Testis (tissue), 2 donors: ENCODE measurements at regions not wholly inside any gene's neighbourhood (a gene's known extent, or its start where the extent isn't known, plus 50 kb on each side); places are given as distances from the start of the nearest gene placed in this dataset.

Experiments
- POLR2A ChIP-seq: fragments of 450-650 bp; IDR thresholded peaks from one replicate; pipeline ENCODE4 v1.6.1; 2017; ENCODE audit warnings: antibody characterized with exemption, mild to moderate bottlenecking, moderate library complexity
- TF ChIP-seq, protein P1 (sequence below), 3 experiments: fragments of 450-650 bp in 2 of 3; fragments of 200-600 bp in 1 of 3; sonication (generic) in 1 of 3; IDR thresholded peaks; one replicate each; pipeline ENCODE4 v1.5.1; 2016 to 2019; ENCODE audit warnings: antibody characterized with exemption in 3 of 3, mild to moderate bottlenecking in 2 of 3, moderate library complexity in 1 of 3

DNA sequence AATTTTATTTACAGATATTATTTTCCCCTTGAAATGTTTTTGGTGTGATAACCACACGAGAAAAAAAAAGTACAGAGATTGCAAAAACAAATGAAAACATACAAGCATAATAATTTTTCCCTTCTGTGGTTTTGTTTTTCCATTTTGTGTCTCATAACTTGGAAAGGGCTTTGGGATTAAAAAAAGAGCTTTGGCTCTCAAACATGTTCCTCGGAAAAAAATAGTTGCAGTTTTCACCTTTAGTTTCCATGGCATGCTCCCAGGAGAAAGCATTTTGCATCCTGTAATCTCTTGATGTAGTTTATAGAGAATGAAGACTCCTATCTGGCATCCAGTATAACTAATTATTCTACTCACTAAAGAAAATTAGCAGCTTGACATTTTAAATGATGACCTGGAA lies 362.1 kb upstream of the PDGFD start:
- TF ChIP-seq, protein P1, sequence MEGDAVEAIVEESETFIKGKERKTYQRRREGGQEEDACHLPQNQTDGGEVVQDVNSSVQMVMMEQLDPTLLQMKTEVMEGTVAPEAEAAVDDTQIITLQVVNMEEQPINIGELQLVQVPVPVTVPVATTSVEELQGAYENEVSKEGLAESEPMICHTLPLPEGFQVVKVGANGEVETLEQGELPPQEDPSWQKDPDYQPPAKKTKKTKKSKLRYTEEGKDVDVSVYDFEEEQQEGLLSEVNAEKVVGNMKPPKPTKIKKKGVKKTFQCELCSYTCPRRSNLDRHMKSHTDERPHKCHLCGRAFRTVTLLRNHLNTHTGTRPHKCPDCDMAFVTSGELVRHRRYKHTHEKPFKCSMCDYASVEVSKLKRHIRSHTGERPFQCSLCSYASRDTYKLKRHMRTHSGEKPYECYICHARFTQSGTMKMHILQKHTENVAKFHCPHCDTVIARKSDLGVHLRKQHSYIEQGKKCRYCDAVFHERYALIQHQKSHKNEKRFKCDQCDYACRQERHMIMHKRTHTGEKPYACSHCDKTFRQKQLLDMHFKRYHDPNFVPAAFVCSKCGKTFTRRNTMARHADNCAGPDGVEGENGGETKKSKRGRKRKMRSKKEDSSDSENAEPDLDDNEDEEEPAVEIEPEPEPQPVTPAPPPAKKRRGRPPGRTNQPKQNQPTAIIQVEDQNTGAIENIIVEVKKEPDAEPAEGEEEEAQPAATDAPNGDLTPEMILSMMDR (IDR thresholded peaks at IDR 0.05) = no peak
- TF ChIP-seq POLR2A = no peak
